ENCODE measurements at regions not wholly inside any gene's neighbourhood (a gene's known extent, or its start where the extent isn't known, plus 50 kb on each side); places are given as distances from the start of the nearest gene placed in this dataset.

DNA sequence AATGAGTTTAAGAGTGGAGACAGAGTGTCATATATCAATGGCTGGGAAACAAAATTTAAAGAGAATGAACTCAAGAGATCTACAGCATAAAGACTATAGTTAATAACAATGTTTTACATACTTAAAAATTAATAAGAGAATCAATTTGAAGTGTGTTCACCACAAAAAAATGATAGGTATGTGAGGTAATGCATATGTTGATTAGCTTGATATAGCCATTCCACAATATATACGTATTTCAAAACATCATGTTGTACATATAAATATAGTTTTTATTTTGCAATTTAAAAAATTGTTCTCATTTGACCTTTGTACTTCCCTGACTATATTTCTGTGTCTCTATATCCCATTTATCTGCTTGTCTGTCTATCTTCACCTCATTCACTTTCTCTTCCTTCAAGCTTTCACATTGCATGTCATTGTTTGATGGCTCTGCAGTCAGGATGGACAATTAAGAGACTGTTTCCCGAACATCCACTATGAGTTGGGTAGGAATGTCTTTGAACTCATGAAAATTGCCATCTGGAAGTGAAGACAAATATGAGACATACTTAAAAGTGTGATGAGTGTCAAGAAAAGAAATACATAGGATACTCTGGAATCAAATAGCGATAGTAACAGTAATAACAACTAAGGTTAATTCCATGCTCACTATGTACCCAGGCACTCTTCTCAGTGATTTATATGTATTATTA, 359.9 kb upstream of the ACTBL2 start:
- DNase-seq = no peak
- TF ChIP-seq, protein P1, sequence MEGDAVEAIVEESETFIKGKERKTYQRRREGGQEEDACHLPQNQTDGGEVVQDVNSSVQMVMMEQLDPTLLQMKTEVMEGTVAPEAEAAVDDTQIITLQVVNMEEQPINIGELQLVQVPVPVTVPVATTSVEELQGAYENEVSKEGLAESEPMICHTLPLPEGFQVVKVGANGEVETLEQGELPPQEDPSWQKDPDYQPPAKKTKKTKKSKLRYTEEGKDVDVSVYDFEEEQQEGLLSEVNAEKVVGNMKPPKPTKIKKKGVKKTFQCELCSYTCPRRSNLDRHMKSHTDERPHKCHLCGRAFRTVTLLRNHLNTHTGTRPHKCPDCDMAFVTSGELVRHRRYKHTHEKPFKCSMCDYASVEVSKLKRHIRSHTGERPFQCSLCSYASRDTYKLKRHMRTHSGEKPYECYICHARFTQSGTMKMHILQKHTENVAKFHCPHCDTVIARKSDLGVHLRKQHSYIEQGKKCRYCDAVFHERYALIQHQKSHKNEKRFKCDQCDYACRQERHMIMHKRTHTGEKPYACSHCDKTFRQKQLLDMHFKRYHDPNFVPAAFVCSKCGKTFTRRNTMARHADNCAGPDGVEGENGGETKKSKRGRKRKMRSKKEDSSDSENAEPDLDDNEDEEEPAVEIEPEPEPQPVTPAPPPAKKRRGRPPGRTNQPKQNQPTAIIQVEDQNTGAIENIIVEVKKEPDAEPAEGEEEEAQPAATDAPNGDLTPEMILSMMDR (IDR thresholded peaks at IDR 0.05) = no peak
- Mint-ChIP-seq H3K4me3 (no peak overlapping the region), H3K27ac (no peak overlapping the region), H3K9me3 (no peaks in the 10 kb centered on the region), H3K27me3 (peaks cover 1% of the 10 kb centered on the region), H3K4me1 (ENCODE audit: low read depth) (no peaks in the 10 kb centered on the region), H3K36me3 (ENCODE audit: low read depth) (no peaks in the 10 kb centered on the region)
- ChIA-PET CTCF (no interaction called here), POLR2A (no interaction called here)
- no peak for ATAC-seq
- intact Hi-C loops (cut with micrococcal nuclease) = no loop called here

DNA sequence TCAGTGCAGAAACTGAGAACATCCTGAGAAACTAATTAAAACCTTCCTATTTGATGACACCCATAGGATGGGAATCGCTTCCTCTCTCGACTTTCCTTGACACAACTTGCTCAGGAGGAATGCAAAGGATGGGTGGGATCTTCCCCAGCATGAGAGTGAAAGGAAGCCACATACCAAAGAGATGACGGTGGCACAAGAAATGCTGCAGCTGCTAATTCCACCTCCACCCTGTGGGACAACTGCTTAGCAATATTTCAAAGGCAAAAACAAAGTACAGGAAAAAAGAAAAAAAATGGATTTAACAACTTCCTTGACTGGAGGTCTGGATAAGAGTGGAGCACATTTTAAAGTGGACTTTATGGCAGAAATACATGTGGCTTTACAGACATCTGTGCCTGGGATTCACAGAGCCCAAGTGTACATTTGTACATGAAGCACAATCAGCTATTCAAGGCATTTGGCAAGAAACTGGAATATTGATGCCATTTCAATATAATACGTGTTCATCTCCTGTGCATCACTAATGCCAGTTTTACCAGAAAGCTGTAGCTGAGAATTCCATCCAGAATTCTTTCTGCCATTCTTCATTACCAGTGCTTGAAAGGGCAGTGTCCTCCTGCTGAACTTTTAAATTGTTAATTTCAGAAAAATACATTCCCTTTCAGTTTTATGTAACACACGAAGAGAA, 359.2 kb upstream of the ACTBL2 start:
- Mint-ChIP-seq H3K27me3 (peaks cover 1% of the 10 kb centered on the region), H3K36me3 (ENCODE audit: low read depth) (no peaks in the 10 kb centered on the region), H3K4me1 (ENCODE audit: low read depth) (no peaks in the 10 kb centered on the region), H3K4me3 (no peak overlapping the region), H3K27ac (no peak overlapping the region), H3K9me3 (no peaks in the 10 kb centered on the region)
- ChIA-PET POLR2A (no interaction called here), CTCF (no interaction called here)
- intact Hi-C loops (cut with micrococcal nuclease) = no loop called here
- DNase-seq (no peak), ATAC-seq (no peak)
- TF ChIP-seq, protein P1 (IDR thresholded peaks at IDR 0.05) = no peak

DNA sequence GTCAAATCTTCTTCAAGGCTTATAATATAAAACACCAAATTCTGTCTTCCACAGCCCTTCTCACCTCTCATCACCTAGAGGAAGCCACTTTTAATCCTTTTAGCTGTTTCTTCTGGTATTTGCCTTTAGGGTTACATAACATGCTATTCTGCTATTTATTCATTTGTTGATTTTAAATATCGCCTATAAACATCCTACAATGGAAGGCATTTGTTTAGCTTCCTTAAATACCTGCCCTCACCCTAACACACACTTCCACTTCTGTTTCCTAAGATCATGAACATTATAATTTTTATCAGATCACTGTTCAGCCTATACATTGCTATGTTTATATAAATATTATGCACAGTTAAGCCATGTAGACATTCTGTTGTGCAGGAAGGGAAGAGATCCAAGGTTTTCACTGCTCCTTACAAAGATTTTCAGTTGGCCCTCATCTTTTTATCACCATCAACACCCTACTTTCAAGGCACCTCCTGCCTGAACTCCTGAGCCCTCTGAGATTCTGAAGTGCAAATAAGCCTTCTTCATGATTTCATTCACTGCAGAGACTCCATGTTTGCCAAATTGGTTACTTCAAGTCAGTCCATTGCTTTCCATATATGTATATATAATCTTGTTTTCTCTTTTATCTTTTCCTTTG, 356.9 kb upstream of the ACTBL2 start:
- intact Hi-C loops (cut with micrococcal nuclease) = no loop called here
- Mint-ChIP-seq H3K27me3 (peaks cover 1% of the 10 kb centered on the region), H3K9me3 (peaks cover 3% of the 10 kb centered on the region), H3K4me3 (no peak overlapping the region), H3K27ac (no peak overlapping the region), H3K36me3 (ENCODE audit: low read depth) (no peaks in the 10 kb centered on the region), H3K4me1 (ENCODE audit: low read depth) (no peaks in the 10 kb centered on the region)
- TF ChIP-seq, protein P1 (IDR thresholded peaks at IDR 0.05) = no peak
- DNase-seq (no peak), ATAC-seq (no peak)
- ChIA-PET CTCF (no interaction called here), POLR2A (no interaction called here)

DNA sequence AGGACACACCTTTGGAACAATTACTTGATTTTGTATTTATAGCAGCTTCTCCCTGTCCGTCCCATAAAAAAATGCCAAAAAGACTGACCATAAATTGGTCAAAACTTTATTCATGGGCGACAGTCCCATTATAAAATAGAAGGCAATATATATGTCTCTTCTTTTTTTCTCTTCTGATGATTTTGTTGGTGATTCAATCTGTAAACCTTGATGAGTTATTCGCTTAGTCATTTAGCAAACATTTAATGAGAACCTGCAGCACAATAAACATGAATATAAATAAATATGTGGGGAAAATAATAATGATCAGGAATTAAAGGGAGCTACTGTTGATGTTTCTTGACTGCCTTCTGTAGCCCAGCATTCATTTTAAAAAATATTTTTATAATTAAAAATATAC, 356.4 kb upstream of the ACTBL2 start:
- H3K4me3 Mint-ChIP-seq = no peak overlapping the region
- DNase-seq = no peak
- peaks cover 3% of the 10 kb centered on the region for H3K9me3 Mint-ChIP-seq
- H3K4me1 Mint-ChIP-seq (ENCODE audit: low read depth) = no peaks in the 10 kb centered on the region
- intact Hi-C loops (cut with micrococcal nuclease) = no loop called here
- no peaks in the 10 kb centered on the region for H3K36me3 Mint-ChIP-seq (ENCODE audit: low read depth)
- CTCF ChIA-PET = no interaction called here
- ATAC-seq = no peak
- no peak overlapping the region for H3K27ac Mint-ChIP-seq
- peaks cover 1% of the 10 kb centered on the region for H3K27me3 Mint-ChIP-seq
- POLR2A ChIA-PET = no interaction called here
- TF ChIP-seq, protein P1 (IDR thresholded peaks at IDR 0.05) = no peak

DNA sequence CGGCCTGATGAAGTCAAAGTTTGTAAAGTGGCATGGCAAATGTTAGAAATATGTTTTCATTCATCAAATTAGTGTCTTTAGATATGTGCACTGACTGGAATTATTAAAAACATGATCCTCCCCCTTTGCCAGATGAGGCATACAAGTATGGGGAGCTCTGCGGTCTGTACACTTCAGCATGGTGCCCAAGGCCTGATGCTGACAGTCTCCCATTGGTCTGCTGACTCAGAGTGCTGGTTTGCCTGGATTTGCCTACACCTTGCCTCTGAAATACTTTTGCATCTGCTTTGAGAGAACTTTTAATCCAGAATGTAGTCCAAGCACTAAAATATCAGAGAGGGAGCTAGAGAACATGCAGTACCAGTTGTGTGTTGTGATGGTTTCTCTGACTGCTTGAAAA, 354.3 kb upstream of the ACTBL2 start:
- Mint-ChIP-seq H3K9me3 (peaks cover 3% of the 10 kb centered on the region), H3K36me3 (ENCODE audit: low read depth) (no peaks in the 10 kb centered on the region), H3K27ac (no peak overlapping the region), H3K27me3 (peaks cover 2% of the 10 kb centered on the region), H3K4me1 (ENCODE audit: low read depth) (no peaks in the 10 kb centered on the region), H3K4me3 (no peak overlapping the region)
- intact Hi-C loops (cut with micrococcal nuclease) = no loop called here
- ChIA-PET CTCF (no interaction called here), POLR2A (no interaction called here)
- TF ChIP-seq, protein P1 (IDR thresholded peaks at IDR 0.05) = no peak
- ATAC-seq = no peak
- no peak for DNase-seq
